COLO829 (cell line): ENCODE measurements at regions not wholly inside any gene's neighbourhood (a gene's known extent, or its start where the extent isn't known, plus 50 kb on each side); places are given as distances from the start of the nearest gene placed in this dataset.
"Not testable (repeated sequence)": the region's sequence is repeated elsewhere in the genome, so short reads cannot be mapped to it uniquely, and the experiment has no call there.

Source experiments
- DNase-seq: peaks from one replicate; pipeline ENCODE4 v3.0.0; 2012; ENCODE audit warnings: low spot score

DNA sequence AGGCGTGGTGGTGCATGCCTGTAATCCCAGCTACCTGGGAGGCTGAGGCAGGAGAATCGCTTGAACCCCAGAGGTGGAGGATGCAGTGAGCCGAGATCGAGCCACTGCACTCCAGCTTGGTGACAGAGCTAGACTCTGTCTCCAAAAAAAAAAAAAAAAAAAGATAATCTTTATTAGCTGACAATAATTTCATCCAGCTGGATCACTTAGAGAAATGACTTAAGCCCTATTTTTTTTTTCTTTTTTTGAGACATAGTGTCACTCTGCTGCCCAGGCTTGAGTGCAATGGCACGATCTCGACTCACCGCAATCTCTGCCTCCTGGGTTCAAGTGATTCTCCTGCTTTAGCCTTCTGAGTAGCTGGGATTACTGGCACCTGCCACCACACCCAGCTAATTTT, 51.6 kb upstream of the MAP4K4 start:
- not testable (repeated sequence) for DNase-seq

DNA sequence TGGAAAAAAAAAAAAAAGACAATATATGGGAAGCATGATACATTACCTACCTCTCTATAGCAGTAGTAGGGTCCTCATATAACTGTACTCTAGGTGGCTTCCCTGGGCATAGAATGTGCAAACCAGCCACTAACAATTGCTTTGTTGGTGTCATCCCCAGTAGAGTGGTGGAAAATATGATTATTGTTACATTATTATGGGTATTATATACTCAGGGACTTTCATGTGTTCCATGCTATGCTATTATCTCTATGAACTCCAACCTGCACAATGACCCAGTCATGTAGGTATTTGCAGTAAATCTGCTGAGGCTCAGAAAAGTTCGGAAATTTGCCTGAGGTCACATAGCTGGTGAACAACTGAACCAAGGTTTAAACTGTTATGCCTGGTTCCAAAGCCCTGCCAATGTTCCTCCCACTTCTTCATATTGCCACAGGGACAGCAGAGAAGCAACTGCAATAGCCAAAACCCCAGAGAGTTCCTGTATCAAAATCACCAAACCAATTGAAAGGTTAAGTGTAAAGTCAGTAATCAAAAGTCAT, 52.6 kb upstream of the MAP4K4 start:
- no peak for DNase-seq

DNA sequence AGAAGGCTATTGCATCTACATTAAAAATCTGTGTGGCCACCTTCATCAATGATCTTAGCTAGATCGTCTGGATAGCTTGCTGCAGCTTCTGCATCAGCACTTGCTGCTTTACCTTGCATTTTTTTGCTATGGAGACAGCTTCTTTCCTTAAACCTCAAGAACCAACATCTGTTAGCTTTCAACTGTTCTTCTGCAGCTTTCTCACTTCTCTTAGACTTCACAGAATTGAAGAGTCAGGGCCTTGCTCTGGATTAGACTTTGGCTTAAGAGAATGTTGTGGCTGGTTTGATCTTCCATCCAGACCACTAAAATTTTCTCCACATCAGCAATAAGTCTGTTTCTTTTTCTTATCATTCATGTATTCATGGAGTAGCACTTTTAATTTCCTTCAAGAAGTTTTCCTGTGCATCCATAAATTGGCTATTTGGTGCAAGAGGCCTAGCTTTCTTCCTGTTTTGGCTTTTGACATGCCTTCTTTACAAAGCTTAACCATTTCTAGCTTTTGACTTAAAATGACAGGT, 54.4 kb upstream of the MAP4K4 start:
- no peak for DNase-seq

DNA sequence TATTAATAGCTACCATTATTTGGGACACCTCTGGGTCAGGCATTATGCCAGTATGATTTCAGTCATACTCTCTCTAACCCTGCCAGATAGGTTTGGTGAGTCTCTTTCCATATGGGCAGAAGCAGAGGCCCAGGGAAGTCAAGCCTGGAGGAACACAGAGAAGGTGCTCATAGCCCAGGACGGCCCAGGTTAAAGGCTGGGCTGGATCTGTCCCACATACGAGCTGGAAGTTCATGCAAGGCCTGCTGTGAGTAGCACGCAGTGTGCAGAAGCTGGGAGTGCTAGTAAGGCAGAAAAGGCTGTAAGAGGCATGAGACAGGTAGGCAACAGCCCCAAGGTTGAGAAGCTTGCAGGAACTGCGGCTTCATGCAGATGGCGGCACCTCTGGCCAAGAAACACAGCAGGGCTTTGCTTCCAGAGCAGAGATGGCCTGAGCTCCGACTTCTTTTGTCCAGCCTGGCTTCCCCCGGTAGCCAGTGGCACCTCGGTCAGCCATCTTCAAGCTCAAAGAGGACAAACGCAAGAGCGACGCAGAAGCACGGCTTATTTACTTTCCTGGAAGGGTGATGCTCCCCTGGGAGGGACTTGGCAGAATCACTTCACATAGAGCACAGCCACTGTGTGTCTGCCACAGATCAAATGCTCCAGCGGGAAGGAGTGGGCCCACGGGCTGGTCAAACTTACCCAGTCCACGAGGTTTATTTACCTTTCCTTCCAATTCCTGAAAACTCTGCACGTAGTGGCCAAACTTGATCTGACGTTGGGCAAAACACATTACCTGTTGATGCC, 58.5 kb upstream of the MAP4K4 start:
- DNase-seq = no peak

DNA sequence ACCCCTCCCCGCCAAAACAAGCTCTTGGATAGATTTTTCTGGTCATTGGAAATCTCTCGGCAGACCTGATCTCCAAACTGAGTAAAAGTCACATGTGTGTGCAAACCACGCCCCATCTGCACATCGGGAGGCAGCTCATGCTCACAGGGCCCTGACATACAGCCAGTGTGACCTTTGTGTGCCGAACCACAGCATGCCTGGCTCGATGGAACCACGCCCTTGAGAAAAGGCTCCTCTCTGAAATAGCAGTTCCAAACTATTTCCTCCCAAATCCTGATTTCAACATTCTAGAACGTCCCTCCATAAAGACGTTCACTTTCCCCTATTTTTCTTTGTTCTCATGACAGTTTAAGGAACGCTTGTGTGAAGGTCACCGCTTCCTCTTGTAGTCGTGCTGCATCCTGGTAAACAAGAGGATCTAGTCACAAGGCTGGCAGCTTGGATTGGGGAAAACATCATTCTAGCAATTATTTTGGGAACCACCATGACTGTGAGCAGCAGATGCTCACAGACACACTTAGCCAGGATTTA, 59.3 kb upstream of the MAP4K4 start:
- DNase-seq = no peak

DNA sequence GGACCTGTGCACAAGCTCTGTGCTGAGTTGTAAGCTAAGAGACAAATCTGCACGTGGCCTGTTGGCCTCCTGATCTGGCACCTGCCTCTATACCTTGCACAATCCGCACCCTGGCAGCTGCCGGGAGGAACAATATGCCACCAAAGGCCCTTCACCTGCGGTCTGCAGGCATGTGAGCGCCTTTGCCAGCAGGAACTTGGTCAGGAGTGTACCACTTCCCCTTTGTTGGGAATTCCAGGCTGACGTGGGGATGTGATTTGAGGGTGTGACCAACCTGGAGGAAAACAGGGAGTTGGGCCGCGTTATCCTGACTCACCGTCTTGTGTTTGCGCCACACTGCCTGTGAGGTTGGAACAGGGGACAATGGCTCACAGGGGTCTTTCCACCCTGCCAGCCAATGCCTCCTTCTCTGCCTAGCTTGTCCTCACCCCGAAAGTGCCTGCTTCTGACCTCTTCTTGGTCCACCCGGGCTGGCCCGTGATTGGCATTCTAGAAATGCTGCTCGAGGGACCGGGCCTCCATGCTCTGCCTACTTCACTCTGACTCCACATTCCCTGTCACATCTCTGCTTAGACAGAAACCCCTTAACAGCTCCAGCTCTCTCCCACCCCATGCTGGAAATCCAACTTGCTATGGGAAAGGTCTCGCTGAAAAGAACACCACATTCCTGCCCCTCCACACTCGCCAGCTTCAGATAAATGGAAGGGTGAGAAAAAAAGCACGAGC, 67.1 kb upstream of the MAP4K4 start:
- DNase-seq = no peak

DNA sequence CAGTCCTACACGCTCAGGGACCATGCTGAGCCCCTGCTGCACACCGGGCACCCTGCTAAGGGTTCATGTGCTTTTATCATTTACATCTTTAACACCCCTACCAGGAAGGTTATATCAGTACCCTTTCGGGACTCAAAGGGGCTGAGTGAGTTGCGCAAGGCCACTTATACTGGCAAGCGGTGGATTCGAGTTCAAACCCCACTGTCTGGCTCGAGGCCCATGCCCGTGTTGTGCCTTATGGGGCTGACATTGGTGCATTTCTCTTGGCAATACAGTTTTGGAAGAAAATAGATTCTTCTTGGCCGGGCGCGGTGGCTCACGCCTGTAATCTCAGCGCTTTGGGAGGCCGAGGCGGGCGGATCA, 69.5 kb upstream of the MAP4K4 start:
- no peak for DNase-seq

DNA sequence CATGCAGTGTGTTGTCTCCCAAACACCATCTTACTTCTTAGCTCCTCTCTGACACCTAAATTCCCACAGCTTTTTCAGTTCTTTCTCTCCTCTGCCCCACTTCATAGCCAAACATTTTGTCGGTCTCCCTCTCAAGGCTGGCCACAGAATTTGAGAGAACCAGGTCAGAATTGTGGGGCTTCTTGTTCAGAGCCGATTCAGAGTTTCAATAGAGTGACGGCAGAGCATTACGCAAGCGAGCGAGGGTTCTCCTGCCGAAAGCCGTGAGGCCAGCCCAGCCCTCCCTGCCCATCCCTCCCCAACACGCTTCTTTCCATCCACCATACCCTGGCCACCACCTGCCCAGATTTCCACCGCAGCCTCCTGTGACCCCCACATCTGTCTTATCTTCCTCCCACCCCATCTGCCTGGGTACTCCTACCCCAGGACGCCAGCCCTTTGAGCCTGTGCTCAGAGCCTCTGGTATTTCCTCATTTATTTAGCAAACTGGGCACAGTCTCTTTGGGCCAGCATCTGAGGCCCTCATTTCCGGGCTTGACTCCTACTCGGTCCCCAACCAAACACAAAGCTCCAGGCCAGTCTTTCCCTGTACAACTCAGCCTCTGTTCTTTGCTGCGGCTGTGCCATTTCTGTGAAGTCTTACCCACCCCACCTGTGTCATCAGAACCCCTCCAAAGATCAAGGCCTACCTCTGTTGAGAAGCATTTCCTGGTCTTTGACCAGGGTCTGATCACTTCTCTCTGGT, 70.0 kb upstream of the MAP4K4 start:
- DNase-seq = no peak

DNA sequence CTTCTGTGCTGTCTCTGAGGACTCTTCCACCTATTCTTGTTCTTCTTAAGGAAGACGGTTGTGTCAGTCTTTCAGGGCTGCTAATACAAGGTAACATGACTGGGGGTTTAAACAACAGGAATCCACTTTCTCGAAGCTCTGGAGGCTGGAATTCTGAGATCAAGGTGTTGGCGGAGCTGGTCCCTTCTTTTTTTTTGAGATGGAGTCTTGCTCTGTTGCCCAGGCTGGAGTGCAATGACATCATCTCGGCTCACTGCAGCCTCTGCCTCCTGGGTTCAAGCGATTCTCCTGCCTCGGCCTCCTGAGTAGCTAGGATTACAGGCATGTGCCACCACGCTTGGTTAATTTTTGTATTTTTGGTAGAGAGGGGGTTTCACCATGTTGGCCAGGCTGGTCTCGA, 71.7 kb upstream of the MAP4K4 start:
- not testable (repeated sequence) for DNase-seq

DNA sequence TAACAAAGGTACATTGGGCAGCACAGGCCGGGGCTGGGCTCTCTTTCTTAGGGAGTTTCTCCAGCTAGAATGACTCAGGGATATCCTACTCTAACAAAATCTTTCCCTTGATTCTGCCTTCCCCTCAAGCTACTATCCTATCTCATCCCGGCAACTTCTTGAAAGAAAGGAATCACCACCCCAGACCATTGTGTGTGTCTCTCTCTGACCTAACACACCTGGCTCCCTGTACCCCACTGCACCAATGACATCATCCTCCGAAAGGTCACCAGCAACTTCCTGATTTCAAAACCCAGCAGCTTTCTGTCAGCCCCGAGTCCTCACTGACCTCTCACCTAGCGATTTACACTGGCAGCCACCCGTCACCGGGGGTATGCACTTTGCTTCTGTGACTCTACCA, 72.1 kb upstream of the MAP4K4 start:
- DNase-seq = no peak

DNA sequence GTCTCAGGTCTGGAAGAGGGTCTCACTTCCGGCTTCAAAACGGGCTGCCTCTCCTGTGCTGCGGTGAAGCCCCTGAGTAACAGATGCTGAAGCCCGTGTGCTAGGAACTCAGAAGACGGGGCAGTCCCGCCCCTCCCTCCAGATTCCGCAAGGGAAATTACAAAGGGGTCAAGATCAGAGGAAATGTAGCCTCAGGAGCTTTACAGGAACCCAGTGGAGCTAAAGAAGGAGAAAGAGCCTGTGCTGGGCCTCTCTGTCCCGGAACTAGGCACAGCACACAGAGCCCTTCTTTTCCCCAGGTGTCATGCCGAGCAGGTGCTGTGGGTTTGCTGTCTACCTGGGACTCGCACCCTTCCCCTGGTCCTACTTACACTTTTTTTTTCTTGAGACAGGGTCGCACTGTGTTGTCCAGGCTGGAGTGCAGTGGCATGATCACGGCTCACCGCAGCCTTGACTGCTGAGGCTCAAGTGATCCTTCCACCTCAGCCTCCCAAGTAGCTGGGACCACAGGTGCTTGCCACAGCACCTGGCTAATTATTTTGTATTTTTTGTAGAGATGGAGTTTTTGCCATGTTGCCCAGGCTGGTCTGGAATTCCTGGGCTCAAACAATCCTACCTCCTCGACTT, 72.7 kb upstream of the MAP4K4 start:
- DNase-seq = no peak

DNA sequence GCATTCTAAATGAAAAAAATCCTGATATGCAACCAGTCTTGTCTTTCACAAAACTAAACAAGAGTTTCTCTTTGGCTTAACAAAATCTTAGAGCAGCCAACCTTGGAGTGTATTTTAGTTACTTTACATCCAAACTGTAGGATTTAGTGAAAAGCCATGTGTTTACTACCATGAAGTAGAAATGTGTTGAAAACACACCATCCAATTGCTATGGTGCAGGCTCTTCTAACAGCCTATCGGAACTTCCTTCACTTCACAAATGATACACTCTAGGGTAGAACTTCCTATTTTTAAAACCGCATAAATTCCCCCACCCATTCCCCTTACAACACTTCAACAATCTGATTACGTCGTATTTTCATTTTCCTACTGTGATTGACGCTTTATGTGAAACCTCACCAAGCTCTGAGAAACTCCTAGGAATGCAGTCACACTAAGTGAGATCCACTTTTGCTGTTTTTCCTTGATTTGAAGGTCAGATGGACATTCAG, 74.4 kb upstream of the MAP4K4 start:
- no peak for DNase-seq

DNA sequence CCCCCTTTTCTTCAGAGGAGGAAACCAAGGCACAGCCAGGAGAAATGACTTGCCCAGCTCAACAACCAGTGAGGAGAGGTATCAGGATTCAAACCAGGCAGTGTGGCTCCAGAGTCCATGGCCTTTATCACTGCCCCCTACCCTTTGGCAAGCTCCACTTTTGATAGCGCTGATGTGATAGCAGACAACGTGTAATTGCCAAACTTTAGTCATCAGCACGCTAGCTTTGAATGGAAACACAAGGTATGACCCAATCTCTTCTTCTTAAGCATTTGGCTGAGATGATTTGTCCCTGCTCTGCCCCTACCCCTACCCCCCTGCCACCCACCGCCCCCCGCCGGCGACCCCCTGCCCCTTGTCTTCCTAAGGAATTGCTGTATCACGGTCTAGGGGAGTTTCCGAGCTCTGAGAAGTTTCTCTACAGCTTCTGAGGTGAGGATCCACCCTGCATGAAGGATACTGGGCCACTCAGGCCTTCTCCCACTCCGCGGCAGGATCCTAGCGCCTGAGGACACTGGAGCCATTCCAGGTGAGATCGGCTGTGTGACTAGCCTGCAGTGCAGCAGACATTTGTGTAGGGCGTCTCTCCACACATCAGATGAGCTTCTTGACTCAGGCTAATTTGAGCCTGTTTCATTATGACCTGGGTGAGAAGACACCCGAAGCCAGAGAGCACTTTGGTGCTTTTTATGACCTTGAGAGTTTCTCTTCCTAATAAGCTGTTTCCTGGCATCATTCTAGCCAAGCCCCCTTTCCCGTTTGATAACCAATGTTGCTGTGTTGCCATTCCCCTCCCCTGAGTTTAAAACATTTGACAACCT, 75.1 kb upstream of the MAP4K4 start:
- no peak for DNase-seq

DNA sequence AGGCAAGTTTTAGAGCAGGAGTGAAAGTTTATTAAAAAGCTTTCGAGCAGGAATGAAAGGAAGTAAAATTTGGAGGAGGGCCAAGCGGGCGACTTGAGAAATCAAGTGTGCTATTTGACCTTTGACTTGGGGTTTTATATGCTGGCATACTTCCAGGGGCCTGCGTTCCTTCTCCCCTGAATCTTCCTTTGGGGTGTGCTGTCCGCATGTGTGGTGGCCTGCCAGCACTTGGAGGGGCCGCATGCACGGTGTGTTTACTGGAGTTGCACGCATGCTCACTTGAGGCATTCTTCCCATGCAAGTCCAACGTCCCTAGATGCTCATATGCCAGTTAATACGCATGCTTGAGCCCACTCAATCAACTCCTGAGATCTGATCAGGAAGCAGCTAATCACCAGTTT, 78.3 kb upstream of the MAP4K4 start:
- DNase-seq = no peak

DNA sequence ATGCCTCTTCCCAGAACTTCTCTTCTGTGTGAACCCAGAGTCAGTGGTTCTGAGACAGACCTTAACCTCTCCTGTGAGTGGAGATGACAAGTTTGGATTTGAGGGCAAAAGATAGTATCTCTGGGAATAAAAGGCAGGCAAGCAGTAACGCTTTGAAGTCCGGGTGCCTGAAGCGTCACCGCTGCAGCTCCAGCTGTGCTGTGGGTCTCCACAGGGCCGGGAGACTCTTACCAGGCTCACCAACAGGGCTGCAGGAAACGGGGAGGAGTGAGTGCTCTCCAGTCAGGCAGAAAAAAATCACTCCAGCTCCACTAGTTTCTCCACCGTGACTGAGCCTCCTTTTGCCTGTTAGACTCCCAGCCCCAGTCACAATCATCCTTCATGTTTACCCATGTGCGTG, 79.7 kb upstream of the MAP4K4 start:
- no peak for DNase-seq

DNA sequence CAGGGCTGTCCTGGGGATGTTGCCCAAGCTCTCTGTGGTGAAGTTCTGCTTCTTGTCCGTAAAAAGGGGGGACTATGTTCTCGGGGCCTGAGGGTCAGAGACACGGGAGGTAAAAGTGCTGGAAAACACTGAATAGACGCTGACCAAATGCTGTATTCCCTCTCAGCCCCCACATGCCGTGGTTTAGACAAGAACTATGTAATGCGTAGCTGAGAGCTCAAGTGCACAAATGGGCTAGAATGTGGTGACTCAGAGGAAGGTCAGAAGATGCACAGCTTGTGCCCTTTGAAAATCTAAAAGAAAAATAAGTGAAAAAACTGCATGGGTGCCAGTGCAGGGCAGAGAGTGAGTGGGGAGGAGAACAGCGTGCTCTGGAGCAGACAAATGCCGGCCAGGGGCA, 80.3 kb upstream of the MAP4K4 start:
- peak; percentile 57 for DNase-seq

DNA sequence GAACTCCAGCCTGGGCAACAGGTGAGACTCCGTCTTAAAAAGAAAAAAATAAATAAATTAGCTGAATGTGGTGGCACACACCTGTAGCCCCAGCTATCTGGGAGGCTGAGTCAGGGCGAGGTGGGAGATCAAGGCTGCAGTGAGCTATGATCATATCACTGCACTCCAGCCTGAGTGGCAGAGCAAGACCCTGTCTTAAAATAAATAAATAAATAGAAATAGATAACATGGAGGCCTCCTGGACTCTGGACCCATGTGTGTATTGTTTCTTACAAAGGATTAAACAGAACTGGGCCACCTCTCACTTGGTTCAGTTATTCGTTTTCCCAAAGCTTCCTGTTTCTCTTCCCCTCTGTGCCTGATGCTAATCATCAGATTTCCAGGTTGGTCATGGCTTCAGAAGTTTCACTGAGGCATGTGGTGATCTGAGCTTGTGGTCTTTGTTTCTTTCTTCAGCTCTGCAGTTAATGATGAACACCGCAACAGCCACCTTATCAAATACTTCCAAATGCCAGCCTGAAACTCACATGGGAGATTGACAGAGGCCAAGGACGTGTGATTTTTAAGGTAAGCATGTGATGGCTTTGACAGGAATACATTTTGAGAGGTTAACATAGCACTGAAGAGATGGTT, 83.3 kb upstream of the MAP4K4 start:
- no peak for DNase-seq

DNA sequence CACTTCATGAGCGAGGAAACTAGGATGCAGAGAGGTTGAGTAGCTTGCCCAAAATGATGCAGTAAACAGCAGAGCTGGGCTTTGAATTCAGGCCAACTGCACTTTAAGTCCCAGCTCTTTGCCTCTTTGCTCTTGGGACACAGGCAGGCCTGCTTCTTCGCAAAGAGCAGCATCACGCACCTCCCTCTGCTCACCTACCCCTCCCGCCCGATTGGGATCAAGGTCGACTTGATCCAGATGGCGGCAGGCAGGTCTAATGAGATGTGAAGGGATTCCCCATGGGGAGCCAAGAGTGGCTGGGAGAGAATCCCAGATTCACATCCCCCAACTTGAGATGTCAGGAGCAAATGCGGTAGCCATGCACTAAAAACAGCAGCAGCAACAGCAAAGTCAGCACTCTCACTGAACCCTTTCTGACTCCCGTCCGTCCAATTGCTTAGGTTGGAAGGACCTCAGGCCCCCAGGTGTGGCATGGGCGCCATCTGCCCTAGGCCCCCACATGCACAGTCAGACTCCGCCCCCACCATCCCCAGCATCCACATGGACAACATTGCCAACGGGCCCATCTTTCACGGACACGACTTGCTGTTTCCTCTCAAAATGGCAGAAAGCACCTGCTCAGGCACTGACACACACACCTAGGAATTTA, 84.3 kb upstream of the MAP4K4 start:
- DNase-seq = no peak

DNA sequence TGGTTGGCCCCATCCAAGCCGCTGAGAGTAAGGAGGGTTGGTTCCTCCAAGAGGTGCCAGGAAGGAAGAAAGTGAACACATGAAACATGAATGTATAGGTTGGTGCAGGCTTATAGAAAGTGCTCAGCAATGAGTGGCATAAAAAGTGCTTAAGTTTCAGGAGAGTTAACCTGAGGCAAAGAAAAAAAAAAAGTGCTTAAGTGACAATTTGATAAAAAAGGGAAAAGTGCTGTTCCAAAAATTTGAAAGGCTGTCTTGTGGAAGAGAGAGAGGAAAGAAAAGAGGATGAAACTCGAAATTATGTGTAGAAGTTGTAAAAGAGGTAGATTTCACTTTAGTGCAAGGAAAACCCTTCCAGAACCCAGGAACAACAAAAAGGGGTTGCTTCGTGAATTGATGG, 85.5 kb upstream of the MAP4K4 start:
- no peak for DNase-seq
